ENCODE measurements at regions not wholly inside any gene's neighbourhood (a gene's known extent, or its start where the extent isn't known, plus 50 kb on each side); places are given as distances from the start of the nearest gene placed in this dataset.

DNA sequence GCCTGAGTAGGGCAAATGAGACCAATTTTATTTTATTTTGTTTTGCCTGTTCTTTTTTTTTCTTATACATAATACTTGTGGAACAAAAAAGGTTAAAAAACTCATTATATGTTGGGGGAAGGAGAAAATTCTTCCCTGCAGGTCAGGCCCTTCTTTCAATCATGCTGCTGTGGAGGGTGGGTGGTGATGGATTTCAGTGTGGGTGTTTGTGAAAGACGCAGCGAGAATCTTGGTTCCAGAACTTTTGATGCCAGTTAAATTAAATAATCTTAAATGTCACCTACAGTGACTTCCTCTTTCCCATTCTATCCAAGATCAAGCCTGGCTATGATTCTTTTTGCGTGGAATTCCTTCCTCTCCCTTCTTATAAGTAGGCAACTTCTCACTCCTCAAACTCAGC, 595.8 kb upstream of the EEF2KMT start:
- TF ChIP-seq, protein P1, sequence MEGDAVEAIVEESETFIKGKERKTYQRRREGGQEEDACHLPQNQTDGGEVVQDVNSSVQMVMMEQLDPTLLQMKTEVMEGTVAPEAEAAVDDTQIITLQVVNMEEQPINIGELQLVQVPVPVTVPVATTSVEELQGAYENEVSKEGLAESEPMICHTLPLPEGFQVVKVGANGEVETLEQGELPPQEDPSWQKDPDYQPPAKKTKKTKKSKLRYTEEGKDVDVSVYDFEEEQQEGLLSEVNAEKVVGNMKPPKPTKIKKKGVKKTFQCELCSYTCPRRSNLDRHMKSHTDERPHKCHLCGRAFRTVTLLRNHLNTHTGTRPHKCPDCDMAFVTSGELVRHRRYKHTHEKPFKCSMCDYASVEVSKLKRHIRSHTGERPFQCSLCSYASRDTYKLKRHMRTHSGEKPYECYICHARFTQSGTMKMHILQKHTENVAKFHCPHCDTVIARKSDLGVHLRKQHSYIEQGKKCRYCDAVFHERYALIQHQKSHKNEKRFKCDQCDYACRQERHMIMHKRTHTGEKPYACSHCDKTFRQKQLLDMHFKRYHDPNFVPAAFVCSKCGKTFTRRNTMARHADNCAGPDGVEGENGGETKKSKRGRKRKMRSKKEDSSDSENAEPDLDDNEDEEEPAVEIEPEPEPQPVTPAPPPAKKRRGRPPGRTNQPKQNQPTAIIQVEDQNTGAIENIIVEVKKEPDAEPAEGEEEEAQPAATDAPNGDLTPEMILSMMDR (IDR thresholded peaks at IDR 0.05 in 4 of 5, conservative IDR thresholded peaks at IDR 0.05 in 1 of 5) = no peak
- TF ChIP-seq POLR2A (IDR thresholded peaks at IDR 0.05) = no peak
